NCI-H1105 (cell line): ENCODE measurements at regions not wholly inside any gene's neighbourhood (a gene's known extent, or its start where the extent isn't known, plus 50 kb on each side); places are given as distances from the start of the nearest gene placed in this dataset.

Source experiments
- DNase-seq: peaks from one replicate; lab custom pipeline; 2025; lab: John Stamatoyannopoulos, UW

- no peak for DNase-seq
These were observed 804.4 kb upstream of the CELF2 start for GRCh38 chr10:10213237-10213636.

GRCh38 chr10:10222304-10222841, 795.3 kb upstream of the CELF2 start:
- no peak for DNase-seq

DNA sequence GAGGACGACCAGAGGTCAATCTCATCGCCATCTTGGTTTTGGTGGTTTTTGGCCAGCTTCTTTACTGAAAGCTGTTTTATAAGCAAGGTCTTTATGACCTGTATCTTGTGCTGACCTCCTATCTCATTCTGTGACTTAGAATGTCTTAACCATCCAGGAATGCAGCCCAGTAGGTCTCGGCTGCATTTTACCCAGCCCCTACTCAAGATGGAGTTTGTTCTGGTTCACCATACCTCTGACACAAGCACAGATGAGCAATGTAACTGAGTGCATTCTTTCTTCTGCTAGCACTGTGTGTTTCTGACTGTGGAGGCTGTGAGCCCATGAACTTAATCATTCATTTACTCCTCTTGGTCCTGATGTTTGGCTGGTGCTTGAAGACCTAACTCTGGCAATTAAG, 794.5 kb upstream of the CELF2 start:
- DNase-seq: no peak

DNA sequence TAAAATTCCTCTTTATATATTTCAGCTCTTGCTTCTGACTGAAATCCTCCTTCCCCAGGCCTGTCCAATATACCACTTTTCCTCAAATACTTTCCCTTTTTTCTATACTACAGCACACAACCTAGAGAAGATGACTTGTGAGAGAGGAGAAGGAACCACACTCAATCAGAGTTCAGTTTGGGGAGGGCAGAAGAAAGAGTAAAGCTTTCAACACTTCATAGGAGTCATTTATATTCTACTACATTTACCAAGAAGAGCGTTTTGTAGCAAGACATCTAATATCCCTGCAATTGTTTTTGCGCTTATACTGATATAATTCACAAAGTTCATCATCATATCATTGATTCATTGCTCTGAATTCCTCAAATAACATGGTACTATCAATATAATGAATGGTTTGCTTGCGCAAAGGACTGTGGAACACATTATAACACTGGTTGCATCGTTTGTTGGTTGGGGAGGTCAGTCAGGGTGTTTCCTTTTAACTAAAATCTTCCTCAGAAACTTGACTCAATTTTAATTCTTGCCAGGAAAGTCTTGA, 792.5 kb upstream of the CELF2 start:
- DNase-seq: no peak

DNA sequence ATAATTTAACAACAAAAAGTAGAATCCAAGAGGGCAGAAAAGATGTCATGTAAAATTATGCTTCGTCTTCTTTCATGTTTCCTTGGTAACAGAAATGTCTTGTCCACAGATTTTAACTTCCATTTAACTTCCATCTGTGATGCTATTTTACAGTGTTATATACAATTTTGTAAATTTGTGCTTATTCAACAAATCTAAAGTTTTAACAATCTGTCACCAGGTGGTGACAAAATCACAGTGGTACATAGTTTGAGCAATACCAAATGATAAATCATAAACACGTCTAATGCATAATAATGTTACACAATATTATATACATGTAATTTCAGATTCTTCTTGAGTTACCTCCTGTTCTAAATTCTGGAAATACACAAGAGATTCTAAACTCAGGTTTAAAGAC, 784.4 kb upstream of the CELF2 start:
- DNase-seq: no peak

DNA sequence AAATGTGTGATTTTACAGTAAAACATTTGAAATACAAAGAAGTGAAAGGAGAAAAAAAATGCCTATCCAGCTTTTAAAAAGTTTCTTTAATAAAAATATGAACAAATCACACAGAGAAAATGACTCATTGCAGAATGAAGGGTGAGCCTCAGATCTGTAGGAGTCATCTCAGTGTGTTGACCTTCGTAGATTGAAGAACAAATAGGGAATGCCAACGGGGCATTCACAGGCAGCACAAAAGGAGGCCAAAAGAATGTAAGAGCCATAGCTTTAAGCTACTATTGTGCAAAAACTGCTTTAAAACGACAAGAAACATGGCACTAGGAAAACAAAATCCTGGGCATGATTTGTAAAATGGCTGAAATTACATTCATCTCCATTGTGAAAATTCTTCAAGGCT, 782.7 kb upstream of the CELF2 start:
- DNase-seq: no peak

- DNase-seq: no peak
These were observed 770.1 kb upstream of the CELF2 start for GRCh38 chr10:10247585-10247984.

GRCh38 chr10:10256860-10257259, 760.8 kb upstream of the CELF2 start:
- DNase-seq: no peak

- DNase-seq: no peak
These were observed 758.7 kb upstream of the CELF2 start for GRCh38 chr10:10259013-10259412.

- no peak for DNase-seq
These were observed 747.3 kb upstream of the CELF2 start for GRCh38 chr10:10270126-10271050.

GRCh38 chr10:10271639-10272192, 746.0 kb upstream of the CELF2 start:
- DNase-seq: no peak

GRCh38 chr10:10273661-10274060, 744.0 kb upstream of the CELF2 start:
- DNase-seq: no peak

DNA sequence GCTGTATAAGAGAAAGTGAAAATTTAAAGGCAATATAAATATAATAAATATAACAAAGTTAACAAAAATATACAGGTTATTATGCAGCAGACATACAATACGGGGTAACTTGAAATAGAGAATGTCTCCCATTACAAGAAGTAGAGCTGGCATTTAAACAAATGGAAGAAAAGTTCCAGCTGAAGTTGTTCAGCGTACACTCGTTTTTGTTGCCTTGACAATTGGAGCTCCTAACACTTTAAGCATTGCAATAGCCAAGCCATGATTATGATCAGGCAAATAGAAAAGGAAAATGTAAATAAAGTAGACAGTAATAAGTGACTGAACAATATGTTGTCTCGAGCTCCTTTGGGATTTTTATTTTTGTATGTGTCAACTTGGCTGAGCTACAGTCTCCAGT, 737.8 kb upstream of the CELF2 start:
- no peak for DNase-seq

DNA sequence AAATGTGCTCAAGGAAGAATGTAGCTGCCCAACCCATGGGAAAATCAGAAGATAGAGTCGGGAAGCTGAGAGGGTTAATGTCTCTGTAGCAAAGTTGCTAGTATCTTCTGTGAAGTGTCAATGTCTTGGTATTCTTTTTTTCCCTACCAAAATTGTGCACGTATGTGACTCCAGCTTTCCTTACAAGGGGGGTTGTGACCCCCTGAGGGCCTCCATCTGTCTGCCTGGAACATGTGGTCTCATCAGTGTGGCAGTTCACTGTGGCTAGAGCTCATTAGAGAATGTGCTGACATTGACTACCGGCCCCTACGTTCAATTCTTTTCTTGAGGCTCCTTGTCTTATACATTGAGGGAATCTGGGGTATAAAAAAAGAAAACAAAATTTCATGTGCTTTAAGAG, 725.2 kb upstream of the CELF2 start:
- DNase-seq: no peak

DNA sequence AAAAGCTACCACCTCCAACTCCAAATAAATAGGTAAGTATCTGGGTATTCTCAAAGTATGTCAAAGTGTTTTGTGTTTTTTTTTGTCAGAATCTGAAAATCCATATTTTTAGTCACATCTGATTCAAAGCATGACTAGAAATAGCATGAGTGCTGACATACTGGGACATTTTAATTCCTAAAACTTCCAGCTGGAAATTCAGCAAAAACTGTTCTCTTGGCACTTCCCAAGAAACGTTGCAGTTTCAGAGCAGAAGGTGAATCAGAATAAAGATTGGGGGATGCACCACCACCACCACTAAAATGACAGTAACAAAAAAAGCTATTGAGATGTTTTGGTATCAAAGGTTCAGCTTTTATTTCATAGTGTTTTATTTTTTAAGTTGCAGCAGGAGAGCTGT, 724.6 kb upstream of the CELF2 start:
- no peak for DNase-seq

GRCh38 chr10:10293481-10293951, 724.2 kb upstream of the CELF2 start:
- no peak for DNase-seq

GRCh38 chr10:10294184-10294880, 723.3 kb upstream of the CELF2 start:
- DNase-seq: no peak

DNA sequence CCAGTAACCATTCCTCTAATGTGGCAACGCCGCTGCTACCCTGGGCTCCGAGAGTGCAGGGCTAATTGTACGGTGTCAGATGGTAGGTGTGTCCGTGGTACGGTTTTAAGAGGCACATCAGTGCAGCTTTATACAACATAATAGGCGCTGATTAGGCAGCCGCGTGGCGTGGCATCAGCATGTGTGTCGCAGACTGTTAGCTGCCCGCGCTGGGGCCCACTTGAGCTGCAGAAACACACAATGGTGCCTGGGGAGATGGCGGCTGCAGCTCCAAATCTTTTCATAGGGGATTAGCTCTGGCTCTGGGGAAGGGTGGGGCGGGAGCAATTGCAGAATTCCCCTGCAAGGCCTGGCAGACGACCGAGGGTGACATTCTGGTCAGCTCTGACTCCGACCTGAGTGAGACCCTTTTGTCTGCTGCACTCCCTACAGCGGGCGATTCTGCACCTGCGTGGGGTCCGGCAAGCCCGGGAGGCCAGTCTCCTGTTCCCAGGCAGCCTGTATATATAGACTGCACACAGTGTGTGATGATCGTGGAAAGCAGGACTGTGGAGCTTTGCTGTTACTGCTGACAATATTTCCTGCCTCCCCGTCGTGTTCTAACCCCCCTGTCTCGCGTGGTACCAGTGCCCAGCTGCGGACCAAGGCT, 722.7 kb upstream of the CELF2 start:
- DNase-seq: no peak

GRCh38 chr10:10295537-10295936, 722.1 kb upstream of the CELF2 start:
- no peak for DNase-seq

DNA sequence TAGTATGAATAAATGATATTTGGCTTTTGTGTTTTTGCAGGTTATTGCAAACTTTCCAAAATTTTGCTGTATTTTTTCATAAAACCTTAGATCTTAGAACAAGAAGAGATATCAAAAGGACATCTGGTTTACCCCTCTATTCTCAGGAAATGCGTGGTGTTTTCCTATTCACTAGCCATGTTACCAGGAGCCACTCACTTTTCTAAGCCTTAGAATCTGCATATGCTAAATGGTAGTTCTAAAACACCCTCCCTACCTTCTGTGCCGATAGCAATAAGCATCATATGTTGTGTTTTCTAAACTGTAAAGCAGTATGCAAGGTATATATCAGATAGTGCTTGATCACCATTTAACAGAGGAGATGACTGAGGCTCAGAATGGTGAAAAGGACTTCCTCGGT, 715.0 kb upstream of the CELF2 start:
- no peak for DNase-seq

- DNase-seq: no peak
These were observed 710.6 kb upstream of the CELF2 start for GRCh38 chr10:10307036-10307435.

- no peak for DNase-seq
These were observed 710.1 kb upstream of the CELF2 start for GRCh38 chr10:10307551-10307950.
